Amniotic epithelial cell (primary cell): ENCODE measurements at regions not wholly inside any gene's neighbourhood (a gene's known extent, or its start where the extent isn't known, plus 50 kb on each side); places are given as distances from the start of the nearest gene placed in this dataset.
"Not testable (repeated sequence)": the region's sequence is repeated elsewhere in the genome, so short reads cannot be mapped to it uniquely, and the experiment has no call there.

Experiments used
- DNase-seq: peaks from one replicate; pipeline ENCODE4 v3.0.0-alpha.2; 2010; ENCODE audit warnings: low read depth

DNA sequence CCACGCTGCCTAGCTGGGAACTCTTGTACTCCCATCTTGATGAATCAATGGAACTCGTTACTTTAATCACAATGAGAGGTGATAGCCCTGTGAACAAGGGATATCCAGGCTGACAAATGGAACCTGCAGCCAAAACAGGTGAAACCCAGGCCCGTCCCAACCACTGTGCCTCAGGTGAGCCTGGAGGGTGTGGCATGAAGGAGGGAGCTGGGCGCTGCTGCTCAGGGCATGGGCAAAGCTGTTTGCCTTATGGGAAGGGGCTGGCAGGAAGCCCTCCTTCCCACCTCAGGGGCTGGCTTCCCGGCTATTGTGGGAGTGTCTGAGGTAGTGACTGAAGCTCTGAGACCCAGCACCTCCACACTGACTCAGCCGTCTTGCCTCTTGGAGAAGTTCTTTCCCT is 209.4 kb upstream of the ATP6AP2 start:
- DNase-seq, result no peak

DNA sequence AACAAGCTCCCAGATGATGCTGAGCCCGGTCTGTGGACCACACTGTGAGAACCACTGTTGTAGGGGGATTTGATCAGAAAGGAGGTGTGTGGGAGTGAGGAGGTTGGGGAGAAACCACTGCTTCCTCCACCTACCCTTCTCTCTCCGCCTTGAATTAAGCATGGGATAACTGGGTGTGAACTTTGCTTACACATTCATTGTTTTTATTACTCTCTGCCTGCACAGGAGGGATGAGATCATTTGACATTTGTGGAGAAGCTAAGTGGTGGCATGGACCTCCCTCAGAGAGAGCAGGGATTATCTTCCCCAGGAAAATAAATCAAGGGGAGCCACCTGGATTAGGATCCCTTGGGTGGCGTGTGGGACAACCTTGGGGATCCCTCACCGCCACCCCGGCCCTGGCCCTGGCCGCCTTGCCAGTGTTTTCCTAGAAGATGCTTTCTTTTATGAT is 212.1 kb upstream of the ATP6AP2 start:
- DNase-seq, result no peak

DNA sequence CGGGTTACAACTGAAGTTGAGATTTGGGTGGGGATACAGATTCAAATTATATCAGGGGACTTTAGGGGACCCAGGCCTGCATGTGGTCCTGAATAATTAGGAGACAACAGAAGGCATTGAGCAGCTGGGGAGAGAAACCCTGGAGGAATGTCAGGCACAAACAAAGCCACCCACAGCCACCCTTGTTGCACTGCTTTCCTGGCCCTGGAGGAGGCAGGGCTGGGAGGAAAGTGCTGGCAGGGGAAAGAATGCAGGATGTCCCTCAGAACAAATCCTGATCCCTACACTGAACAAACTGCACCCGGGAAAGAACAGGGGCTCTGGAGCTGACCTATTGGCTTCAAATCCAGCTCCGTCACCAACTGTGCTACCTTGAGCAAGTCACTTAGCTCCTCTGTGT is 214.1 kb upstream of the ATP6AP2 start:
- DNase-seq, result no peak

DNA sequence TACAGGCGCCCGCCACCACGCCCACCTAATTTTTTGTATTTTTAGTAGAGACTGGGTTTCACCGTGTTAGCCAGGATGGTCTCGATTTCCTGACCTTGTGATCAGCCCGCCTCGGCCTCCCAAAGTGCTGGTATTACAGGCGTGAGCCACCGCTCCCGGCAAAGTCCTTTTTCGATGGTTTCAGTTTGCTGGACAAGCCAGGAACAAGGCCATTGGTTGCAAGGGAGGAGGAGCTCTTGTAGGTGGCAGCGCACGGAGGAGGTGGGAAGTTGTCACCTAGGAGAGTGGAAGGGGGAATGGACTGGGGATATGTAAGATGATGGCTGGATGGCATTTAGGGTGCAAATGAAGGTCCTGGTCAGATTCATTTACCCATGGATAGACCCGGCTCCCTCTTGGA is 218.5 kb upstream of the ATP6AP2 start:
- DNase-seq, result not testable (repeated sequence)

DNA sequence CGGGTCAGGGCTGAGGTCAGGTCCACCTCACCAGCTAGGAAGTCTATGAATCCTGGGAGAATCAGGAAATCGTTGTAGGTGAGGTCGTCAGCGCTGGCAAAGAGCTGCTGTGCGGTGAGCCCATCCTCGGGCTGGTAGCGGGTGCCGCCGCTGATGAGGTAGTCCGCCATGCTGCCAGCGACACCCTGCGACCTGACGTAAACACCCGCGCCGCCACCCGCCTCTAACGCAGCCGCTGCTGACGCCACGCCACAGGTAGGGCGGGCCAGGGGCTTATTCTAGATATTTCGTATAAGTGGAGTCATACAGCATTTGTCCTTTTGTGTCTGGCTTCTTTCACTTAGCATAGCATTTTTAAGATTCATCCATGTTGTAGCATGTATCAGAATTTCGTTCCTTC is 220.2 kb upstream of the ATP6AP2 start:
- DNase-seq, result no peak

DNA sequence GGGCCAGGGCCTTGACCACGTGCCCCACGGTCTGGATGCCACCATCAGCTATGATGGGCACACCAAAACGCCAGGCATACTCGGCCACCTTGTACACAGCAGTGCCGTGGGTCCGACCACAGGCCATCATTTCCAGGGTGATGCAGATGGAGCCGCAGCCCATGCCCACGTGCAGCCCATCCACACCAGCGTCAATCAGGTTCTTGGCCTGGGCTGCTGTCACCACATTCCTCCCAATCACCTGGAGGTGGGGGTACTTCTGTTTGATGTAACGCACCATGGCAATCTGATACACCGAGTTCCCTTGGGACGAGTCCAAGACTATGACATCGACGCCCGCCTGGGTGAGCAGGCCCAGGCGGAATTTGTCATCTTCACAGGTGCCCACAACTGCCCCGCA is 221.2 kb upstream of the ATP6AP2 start:
- no peak for DNase-seq

DNA sequence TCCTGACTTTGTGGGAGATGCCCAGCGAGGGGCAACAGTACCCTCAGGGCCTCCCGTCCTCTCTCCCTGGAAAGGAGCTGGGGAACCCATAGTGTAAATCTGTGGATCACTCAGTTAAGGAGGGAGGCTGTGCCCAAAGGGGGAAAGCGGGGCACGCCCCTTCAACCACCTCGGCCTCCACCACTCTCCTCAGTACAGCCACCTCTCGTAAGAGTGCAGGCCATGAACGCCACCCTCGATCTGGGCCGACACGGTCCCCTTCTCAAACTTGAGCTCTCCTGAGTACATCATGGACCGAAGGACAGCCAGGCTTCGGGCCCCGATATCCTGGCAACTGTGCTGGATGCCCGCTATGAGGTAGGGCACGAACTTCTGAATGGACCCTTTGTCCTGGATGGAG is 221.8 kb upstream of the ATP6AP2 start:
- no peak for DNase-seq

DNA sequence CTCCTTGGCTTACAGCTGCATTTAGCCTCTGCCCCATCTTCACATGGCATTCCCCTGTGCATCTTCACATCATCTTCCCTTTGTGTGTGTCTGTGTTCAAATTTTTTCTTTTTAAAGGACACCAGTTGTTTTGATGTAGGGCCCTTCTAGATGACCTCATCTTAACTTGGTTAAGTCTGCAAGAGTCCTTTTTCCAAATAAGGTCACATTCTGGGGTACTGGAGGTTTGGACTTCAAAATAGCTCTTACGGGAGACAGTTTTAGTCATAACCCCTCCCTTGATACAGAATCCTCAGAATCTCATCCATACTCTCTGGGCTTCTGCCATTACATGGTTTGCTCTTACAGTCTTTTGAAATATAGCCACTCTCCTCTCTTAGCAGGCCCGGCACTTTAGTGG is 231.5 kb upstream of the ATP6AP2 start:
- no peak for DNase-seq

DNA sequence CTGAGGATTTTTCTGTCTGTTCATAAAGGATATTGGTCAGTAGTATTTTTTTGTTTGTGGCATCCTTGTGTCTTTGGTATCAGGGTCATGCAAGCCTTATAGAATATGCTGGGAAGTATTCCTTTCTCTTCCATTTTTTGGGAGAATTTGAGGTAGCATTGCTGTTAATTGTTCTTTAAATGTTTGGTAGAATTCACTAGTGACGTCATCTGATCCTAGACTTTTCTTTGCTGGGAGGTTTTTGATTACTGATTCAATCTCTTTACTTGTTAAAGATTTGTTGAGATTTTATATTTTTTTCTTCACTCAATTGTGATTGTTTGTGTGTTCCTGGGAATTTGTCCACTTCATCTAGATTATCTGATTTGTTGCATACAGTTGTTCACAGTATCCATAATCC is 234.4 kb upstream of the ATP6AP2 start:
- no peak for DNase-seq

DNA sequence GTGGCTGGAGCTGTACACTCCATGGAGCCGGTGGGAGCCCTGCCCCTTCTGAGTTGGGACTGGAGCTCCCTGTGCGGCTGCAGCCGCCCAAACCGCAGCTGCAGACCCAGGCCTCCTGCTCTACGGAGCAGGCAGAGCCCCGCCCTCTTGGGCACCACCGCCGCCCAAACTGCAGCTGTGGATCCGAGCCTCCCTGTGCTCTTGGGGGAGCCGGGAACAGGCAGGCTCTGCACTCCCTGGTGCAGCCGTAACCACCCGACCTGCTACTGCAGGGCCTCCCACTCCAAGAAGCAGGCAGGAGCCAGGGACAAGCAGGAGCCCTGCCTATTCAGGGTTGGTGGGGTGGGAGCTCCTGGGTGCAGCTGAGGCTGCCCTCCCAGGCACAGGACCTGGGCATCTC is 237.5 kb upstream of the ATP6AP2 start:
- no peak for DNase-seq

DNA sequence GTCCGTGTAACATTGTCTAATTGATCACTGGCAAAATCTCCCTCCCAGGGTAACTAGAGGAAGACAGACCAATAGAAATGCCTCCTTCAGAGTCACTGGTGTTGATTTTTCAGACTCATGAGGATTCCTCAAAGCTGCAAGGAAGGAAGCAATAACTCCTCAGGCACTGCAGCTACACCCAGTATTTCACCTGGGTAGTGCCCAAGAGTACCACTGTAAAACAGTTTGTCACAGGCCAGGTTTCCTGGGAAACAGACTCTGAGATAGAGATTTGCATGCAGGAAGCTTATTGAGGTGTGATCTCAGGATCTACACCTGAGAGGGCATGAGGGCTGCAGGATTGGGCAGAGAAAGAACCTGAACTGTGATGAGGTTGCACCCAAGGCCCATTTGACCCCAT is 240.7 kb upstream of the ATP6AP2 start:
- no peak for DNase-seq

DNA sequence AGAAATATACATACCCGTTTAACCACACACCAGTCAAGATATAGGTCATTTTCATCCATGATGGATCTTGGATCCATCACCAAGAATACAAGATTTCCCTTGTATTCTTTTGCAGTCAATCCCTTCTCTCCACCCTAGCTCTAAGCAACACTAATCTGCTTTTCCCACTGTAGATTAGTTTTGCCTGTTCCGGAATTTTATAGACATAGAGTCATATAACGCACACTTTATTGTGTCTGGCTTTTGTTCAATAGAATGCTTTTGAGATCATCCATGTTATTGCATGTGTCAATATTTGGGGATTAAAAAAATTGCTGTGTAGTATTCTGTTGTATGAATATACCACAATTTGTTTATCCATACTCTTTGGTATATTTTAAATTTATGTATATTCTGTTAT is 235.6 kb upstream of the BCOR start:
- DNase-seq, result no peak

DNA sequence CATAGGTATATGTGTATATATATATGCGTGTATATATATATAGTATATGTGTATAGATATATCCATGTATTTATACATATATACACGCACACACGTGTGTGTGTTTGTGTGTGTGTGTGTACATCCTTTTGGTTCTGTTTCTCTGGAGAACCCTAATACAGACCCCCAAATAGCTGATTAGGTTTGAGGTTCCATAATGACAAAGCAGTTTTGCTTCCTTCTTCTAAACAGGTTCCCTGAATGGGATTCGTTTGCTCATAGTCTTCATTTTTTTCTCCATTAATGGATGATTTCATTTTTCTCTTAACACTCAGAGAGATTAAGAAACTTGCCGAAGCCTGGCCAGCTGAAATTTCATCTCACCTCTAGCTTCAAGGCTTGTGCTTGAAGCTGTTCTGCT is 234.0 kb upstream of the BCOR start:
- DNase-seq, result no peak

DNA sequence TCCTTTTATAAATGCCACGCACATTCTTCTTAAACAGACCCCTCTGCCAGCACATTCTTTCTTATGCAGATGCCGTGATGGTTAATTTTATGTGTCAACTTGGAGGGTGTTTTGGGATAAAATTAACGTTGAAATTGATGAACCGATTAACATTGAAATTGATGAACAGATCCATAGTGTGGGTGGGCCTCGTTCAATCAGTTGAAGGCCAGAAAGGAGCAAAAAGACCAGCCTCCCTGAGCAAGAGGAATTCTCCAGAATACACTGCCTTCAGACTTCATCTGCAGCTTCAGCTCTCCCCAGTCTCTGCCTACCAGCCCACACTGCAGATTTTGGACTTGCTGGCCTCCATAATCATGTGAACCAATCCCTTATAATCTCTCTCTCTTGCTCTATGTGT is 233.6 kb upstream of the BCOR start:
- no peak for DNase-seq

DNA sequence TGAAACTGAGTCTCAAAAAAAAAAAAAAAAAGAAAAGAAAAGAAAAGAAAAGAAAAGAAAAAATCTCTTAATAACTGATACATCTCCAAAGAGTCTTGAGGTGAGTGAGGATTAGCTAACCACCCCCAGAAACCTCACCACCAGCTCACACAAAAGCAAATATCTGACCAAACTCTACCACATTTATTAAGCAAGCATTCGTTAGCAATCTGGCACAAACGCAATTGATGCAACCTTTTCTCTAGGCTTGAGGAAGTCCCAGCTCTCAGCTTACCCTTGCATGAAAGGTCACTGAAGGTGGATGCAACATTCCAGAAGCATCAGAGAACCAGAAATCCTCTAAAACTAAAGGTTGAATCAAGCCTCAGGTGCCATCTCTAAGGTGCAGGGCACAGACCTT is 231.9 kb upstream of the BCOR start:
- DNase-seq, result no peak

DNA sequence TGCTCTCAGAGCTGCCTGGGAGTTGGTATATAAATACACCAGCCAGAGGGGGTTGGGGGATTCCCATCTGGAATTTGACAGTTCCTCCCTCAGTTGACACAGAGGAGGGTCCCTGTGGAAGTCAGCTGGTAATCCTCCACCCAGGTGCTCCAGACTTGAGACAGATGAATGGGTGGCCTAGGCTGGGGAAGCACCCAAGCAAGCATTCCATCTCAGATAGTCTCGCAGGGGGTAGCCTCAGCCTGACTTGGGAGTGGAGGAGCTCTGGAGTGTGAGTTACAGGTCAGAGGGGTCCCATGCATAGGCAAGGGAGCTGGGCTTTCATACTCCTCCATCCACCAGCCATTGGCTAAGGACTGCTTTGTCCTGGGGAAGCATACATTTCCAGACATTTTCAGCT is 229.3 kb upstream of the BCOR start:
- DNase-seq, result no peak

DNA sequence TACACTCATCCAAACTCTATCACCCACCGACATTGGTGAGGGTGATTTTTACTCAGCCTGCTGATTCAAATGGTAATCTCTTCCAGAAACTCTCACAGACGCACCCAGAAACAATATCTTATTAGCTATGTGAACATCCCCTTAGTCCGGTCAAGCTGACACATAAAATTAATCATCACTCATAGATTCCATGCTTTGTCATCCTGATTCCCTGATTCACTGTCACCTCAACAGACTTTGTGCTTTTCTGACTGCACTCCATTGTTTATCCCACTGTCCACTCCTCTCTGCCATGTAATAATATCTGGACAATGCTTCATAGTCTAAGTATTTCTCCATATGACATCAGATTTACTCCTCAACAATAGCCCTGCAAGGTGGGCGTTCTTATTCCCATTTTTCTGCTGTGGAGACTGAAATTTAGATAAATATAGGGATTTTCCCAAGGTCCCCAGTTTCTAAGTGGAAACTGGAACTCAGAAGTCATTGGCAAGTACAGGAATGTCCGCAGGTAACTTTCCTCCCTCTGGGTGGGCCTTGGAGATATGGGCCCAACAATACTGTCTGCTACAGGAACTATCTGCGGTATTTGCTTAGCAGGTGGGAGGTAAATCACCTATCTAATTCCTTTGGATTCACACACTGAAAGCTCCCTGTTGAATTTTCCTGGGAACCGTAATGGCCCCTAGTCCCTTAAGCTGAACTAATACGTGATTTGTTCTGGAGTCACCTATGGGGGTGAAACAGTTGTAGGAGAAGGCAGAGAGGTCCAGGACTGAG is 228.6 kb upstream of the BCOR start:
- DNase-seq, result no peak

DNA sequence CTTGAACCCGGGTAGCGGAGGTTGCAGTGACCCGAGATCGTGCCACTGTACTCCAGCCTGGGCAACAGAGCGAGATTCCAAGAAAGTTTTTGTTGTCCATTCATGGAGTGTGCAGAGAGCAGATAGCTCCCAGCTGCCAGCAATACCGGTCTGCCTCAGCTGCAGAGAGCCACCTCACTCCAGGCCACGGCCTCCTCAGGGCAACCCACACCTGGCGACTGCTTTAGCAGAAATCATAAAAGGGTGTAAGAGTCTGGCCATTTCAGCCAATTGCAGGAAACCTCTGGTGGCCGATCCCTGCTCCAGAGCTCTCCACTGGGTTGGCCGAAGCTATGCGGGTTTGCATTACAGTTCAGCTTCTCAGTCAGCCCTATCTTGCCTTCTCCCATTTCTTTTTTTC is 227.4 kb upstream of the BCOR start:
- DNase-seq, result no peak

DNA sequence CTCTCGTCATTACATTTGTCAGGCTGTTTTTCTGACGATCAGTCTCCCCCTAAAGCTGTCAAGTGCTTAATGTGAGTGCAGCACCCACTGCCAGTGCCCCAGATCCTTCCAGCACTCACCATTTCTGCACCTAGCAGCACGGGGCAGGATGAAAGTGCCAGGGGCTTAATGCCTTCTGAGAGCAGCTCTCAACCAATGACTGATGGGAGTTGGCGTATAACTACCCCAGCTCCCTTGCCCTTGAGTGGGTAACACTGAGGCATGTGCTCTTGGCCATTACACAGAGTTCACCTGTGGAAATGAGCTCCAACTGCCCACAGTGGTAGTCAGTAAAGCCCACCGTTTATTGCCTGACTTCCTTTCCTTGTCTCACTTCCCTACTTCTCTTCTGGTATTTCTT is 226.2 kb upstream of the BCOR start:
- DNase-seq, result no peak

DNA sequence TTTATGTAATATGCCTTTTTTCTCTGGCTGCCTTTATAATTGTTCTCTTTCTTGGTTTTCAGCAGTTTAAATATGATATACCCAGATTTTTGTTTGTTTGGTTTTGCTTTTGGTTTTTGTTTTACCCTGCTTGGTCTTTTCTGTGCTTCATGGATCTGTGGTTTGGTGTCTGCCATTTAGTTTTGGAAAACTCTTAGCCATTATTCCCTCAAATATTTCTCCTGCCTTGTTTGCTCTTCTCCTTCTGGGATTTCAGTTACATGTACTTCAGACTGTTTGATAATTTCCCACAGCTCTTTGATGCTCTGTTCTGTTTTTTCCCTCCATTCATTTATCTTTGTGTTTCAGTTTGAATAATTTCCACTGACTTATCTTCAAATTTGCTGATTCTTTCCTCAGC is 223.1 kb upstream of the BCOR start:
- DNase-seq, result no peak

DNA sequence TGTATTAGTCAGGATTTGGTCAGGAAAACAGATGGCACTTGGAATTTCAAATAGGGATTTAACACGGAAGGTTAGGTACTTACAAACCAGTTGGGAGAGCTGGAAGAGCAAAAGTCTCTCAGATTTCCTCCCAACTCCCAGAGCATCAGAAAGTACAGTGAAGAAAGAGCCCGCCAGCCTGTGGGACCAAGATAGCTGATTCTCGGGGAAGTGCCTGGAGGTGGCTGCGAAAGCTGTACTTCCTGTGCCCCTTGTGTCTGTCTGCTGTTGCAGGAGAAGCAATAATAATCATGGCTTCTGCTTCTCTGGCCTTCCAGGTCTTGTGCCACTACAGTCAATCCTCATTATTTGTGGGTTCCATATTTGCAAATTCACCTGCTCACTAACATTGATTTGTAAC is 221.0 kb upstream of the BCOR start:
- DNase-seq, result no peak

DNA sequence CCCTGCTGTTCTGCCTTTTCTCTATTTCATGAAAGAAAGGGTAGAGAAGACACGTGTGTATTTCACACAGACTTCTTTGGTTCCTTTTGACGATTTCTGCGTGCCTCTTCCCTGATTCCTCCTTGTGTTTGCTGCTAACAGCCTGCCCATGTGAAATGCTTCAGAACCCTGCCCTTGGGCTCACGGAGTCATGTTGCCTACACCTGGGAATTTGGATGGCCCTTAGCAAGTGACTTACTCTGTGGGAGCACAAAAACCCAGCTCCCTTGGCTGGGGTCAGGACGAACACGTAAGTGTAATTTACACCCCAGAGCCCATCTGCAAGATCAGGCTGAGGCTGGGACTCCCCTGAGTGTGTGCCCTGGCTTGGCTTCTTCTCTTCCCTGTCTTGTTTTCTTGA is 220.3 kb upstream of the BCOR start:
- DNase-seq, result no peak

DNA sequence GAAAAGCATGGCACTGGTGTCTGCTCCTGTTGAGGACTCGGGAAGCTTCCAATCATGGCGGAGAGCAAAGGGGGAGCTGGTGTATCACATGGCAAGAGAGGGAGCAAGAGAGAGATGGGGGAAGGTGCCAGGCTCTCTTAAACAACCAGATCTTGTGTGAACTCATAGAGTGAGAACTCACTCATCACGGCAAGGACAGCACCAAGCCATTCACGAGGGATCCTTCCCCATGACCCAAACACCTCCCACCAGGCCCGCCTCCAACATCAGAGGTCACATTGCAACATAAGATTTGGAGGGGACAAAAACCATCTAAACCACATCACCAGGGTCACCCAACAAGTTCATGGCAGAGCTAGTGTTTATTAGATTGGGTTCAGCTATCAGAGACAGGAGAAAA is 218.7 kb upstream of the BCOR start:
- no peak for DNase-seq

DNA sequence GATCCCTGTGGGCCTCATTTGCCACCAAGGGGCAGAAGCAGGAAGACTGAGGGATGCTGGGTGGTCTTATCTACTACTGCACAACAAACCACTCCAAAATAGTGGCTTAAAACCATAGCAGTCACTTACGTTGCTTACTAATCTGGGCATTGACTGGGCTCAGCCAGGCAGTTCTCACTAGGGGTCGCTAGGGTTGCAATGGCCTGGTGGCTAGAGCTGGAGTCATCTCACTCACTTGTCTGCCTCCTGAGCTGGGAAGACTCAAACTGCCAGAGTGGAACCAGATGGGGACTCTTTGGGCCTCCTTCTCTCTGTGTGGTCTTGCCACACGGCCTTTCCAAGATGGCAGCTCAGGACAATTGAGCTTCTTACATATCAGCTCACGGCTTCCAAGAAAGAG is 216.3 kb upstream of the BCOR start:
- DNase-seq, result no peak

DNA sequence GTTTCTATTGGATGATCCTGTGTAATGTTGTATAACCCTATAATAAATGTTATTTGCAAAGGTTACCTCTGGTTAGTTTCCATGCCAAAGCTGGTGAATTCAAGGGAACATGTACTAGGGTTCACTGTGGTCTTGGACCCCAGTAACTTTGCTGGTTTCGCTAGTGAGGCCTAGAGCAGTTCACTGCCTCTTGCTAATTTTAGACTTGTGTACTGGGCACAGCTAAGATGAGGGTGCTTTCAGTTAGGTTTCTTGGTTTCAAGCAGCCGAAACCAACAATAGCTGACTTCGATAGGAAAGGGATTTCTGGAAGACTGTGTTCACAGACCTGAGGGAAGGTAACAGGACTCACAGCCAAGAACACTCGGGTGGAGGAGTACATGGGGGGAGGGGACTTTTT is 215.5 kb upstream of the BCOR start:
- DNase-seq, result no peak
